Keratinocyte (primary cell): ENCODE measurements at regions not wholly inside any gene's neighbourhood (a gene's known extent, or its start where the extent isn't known, plus 50 kb on each side); places are given as distances from the start of the nearest gene placed in this dataset.

Experiments
- DNase-seq: peaks from one replicate; pipeline ENCODE4 v3.0.0-alpha.2; 2011; ENCODE audit warnings: low read depth, missing footprints, low spot score
- FAIRE-seq: peaks from 2 replicates; lab custom pipeline; 2011; peaks lifted over from hg19 to GRCh38; lab: Jason Lieb, UNC
- H2AFZ ChIP-seq: 2 replicates; pipeline ENCODE4 v1.6.0; 2012; ENCODE audit warnings: low read length, control low read depth, inconsistent platforms; ENCODE audit not compliant: control insufficient read depth
- H3K27ac ChIP-seq: 2 replicates; pipeline ENCODE4 v1.5.1; 2011; ENCODE audit warnings: low read length; ENCODE audit not compliant: control insufficient read depth, insufficient read depth
- H3K27me3 ChIP-seq: 3 replicates; pipeline ENCODE4 v1.6.0; 2011; ENCODE audit warnings: low read length; ENCODE audit not compliant: control insufficient read depth, insufficient read depth; ENCODE audit errors: extremely low read depth
- H3K36me3 ChIP-seq, 2 experiments: 2 replicates in 1 of 2; 3 replicates in 1 of 2; pipeline ENCODE4 v1.5.1; 2011; ENCODE audit warnings: low read length in 2 of 2, mild to moderate bottlenecking in 1 of 2; ENCODE audit not compliant: control insufficient read depth in 2 of 2, insufficient read depth in 2 of 2; ENCODE audit errors: extremely low read depth in 1 of 2
- H3K4me1 ChIP-seq: 3 replicates; pipeline ENCODE4 v1.5.1; 2011; ENCODE audit warnings: low read length; ENCODE audit not compliant: control insufficient read depth, insufficient read depth; ENCODE audit errors: extremely low read depth
- H3K4me2 ChIP-seq: 3 replicates; pipeline ENCODE4 v1.6.0; 2011; ENCODE audit warnings: low read depth, low read length; ENCODE audit not compliant: control insufficient read depth, insufficient read depth; ENCODE audit errors: extremely low read depth
- H3K4me3 ChIP-seq, 3 experiments: fragments of 200-600 bp in 1 of 3; sonication (generic) in 1 of 3; 2 replicates in 2 of 3; 3 replicates in 1 of 3; pipeline ENCODE4 v1.5.1; 2011 to 2016; ENCODE audit warnings: low read length in 3 of 3, mild to moderate bottlenecking in 3 of 3, control low read depth in 2 of 3, inconsistent platforms in 1 of 3, low read depth in 1 of 3, mixed read lengths in 1 of 3, mixed run types in 1 of 3, moderate library complexity in 1 of 3; ENCODE audit not compliant: control insufficient read depth in 2 of 3, insufficient read depth in 2 of 3; ENCODE audit errors: extremely low read depth in 1 of 3
- H3K79me2 ChIP-seq: 2 replicates; pipeline ENCODE4 v1.6.0; 2012; ENCODE audit warnings: low read length; ENCODE audit not compliant: control insufficient read depth, insufficient read depth
- H3K9ac ChIP-seq: 3 replicates; pipeline ENCODE4 v1.6.0; 2011; ENCODE audit warnings: low read length; ENCODE audit not compliant: control insufficient read depth, insufficient read depth; ENCODE audit errors: extremely low read depth
- H3K9me1 ChIP-seq: 3 replicates; pipeline ENCODE4 v1.6.0; 2011; ENCODE audit warnings: low read length; ENCODE audit not compliant: control insufficient read depth, insufficient read depth; ENCODE audit errors: extremely low read depth
- H3K9me3 ChIP-seq: 2 replicates; pipeline ENCODE4 v1.5.1; 2012; ENCODE audit warnings: low read depth, low read length; ENCODE audit not compliant: control insufficient read depth
- H4K20me1 ChIP-seq: 3 replicates; pipeline ENCODE4 v1.6.0; 2011; ENCODE audit warnings: low read length; ENCODE audit not compliant: control insufficient read depth, insufficient read depth; ENCODE audit errors: extremely low read depth
- EZH2 ChIP-seq: IDR thresholded peaks from one replicate; pipeline ENCODE4 v1.6.1; 2012; ENCODE audit warnings: inconsistent platforms, mild to moderate bottlenecking, low read length, moderate library complexity
- dilution Hi-C: fragments of 300-500 bp; cut with MboI; formaldehyde crosslinking; loops from one replicate; pipeline ENCODE4 v1.7.0; 2020; ENCODE audit warnings: low sequenced_read_pairs; ENCODE audit not compliant: extremely low pct_ligation_motif_present
- TF ChIP-seq, protein P1 (sequence below), 3 experiments: IDR thresholded peaks in 1 of 3; conservative IDR thresholded peaks in 1 of 3; optimal IDR thresholded peaks in 1 of 3; 2 replicates in 2 of 3; 3 replicates in 1 of 3; pipeline versions ENCODE3 to v1.5.1; 2011; ENCODE audit warnings: low read length in 3 of 3, mild to moderate bottlenecking in 3 of 3, moderate library complexity in 2 of 3, control low read depth in 1 of 3, inconsistent platforms in 1 of 3; ENCODE audit not compliant: insufficient read depth in 2 of 3; ENCODE audit errors: extremely low read depth in 1 of 3

DNA sequence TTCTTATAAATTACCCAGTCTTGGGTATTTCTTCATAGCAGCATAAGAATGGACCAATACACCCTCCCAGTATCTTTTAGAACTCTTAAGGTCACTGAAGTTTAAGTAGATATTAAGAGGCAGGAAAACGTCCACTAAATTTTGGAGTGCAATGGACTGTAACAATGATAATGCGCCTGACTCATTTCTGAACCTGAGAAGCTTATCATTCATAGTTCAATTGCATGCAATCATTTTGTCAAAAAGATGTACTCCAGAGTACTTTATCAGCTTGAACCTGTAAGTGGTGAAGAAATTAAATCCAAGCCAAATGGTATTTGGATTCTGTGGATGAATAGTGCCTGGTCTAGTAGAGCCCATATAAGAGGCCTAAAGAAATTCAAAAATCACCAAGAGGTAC lies 196.5 kb upstream of the CDH9 start:
- Histone ChIP-seq H3K4me2 (no peak overlapping the region), H4K20me1 (no peaks in the 10 kb centered on the region), H2AFZ (no peak overlapping the region), H3K79me2 (no peaks in the 10 kb centered on the region), H3K27ac (no peak overlapping the region), H3K4me1 (no peaks in the 10 kb centered on the region), H3K36me3 (no peaks in the 10 kb centered on the region), H3K9ac (no peak overlapping the region), H3K4me3 (no peak overlapping the region), H3K27me3 (no peaks in the 10 kb centered on the region), H3K9me3 (no peaks in the 10 kb centered on the region), H3K9me1 (no peaks in the 10 kb centered on the region)
- dilution Hi-C loops = no loop called here
- DNase-seq (no peak), FAIRE-seq (no peak)
- TF ChIP-seq EZH2 = no peak
- TF ChIP-seq, protein P1, sequence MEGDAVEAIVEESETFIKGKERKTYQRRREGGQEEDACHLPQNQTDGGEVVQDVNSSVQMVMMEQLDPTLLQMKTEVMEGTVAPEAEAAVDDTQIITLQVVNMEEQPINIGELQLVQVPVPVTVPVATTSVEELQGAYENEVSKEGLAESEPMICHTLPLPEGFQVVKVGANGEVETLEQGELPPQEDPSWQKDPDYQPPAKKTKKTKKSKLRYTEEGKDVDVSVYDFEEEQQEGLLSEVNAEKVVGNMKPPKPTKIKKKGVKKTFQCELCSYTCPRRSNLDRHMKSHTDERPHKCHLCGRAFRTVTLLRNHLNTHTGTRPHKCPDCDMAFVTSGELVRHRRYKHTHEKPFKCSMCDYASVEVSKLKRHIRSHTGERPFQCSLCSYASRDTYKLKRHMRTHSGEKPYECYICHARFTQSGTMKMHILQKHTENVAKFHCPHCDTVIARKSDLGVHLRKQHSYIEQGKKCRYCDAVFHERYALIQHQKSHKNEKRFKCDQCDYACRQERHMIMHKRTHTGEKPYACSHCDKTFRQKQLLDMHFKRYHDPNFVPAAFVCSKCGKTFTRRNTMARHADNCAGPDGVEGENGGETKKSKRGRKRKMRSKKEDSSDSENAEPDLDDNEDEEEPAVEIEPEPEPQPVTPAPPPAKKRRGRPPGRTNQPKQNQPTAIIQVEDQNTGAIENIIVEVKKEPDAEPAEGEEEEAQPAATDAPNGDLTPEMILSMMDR (optimal IDR thresholded peaks at IDR 0.05 in 1 of 3, IDR thresholded peaks at IDR 0.05 in 1 of 3, conservative IDR thresholded peaks at IDR 0.05 in 1 of 3; ENCODE audit: extremely low read depth in 1 of 3, insufficient read depth in 2 of 3, low read length in 3 of 3) = no peak

DNA sequence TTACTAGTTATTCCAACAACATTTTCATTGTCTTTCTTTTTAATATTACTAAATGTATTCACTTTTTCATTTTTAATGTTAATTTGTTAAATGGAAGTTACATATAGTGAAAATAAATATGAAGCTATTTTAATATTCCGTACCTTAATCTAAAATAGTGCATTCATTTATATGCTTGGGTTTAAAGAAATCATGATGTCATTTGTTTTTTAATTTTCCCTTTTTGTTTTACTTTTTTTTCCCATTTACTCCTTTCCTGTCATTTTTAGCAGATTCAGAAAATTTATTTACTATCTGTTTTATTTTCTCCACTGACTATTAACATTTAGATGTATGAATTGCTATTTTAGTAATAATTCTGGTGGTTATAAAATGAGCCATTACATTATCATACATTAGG lies 183.0 kb upstream of the CDH9 start:
- dilution Hi-C loops = no loop called here
- Histone ChIP-seq H4K20me1 (no peaks in the 10 kb centered on the region), H3K36me3 (no peaks in the 10 kb centered on the region), H3K9me3 (no peaks in the 10 kb centered on the region), H2AFZ (no peak overlapping the region), H3K9ac (no peak overlapping the region), H3K9me1 (no peaks in the 10 kb centered on the region), H3K79me2 (no peaks in the 10 kb centered on the region), H3K27me3 (no peaks in the 10 kb centered on the region), H3K4me1 (no peaks in the 10 kb centered on the region), H3K4me2 (no peak overlapping the region), H3K27ac (no peak overlapping the region), H3K4me3 (no peak overlapping the region)
- FAIRE-seq (no peak), DNase-seq (no peak)
- TF ChIP-seq EZH2 = no peak
- TF ChIP-seq, protein P1 (optimal IDR thresholded peaks at IDR 0.05 in 1 of 3, IDR thresholded peaks at IDR 0.05 in 1 of 3, conservative IDR thresholded peaks at IDR 0.05 in 1 of 3; ENCODE audit: extremely low read depth in 1 of 3, insufficient read depth in 2 of 3, low read length in 3 of 3) = no peak
